ENCODE measurements at regions not wholly inside any gene's neighbourhood (a gene's known extent, or its start where the extent isn't known, plus 50 kb on each side); places are given as distances from the start of the nearest gene placed in this dataset.

DNA sequence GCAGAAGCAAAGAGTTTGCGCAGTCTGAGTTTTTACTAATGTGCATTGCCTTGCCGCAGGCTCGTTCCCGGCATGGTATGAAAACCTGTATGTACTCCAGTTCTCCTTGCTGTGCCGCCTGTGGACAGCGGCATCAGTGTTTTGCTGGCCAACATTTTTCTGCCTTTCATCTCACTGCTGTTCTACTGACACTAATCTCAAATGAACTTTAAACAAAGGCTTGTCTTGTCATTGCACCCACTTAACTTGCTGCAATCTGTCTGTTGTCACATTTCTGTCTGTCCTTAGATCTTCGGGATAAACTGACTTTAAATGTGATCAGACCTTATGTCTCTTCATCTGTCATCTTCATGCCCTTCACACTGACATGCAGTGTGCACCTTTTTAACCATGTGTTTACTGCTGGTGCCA is 71.7 kb upstream of the ZNRF2 start:
- Histone ChIP-seq H3K9ac (ENCODE audit: low read length) (no peak overlapping the region), H3K9me3 (ENCODE audit: low read length) (no peaks in the 10 kb centered on the region), H3K27me3 (ENCODE audit: low read length) (no peaks in the 10 kb centered on the region), H3K79me2 (ENCODE audit: low read length) (no peaks in the 10 kb centered on the region), H3K27ac (ENCODE audit: low read length) (no peak overlapping the region), H3K36me3 (ENCODE audit: low read depth, low read length) (no peaks in the 10 kb centered on the region), H2AFZ (ENCODE audit: low read length) (no peak overlapping the region), H3K4me2 (ENCODE audit: low read length) (no peak overlapping the region), H3K9me2 (replicated peaks; ENCODE audit: low read length) (no peaks in the 10 kb centered on the region), H4K20me1 (ENCODE audit: low read length) (no peaks in the 10 kb centered on the region), H3K4me3 (ENCODE audit: low read length) (no peak overlapping the region), H3K4me1 (ENCODE audit: insufficient read depth, low read length) (no peaks in the 10 kb centered on the region), H3F3A (ENCODE audit: low read length, unreplicated experiment) (no peaks in the 10 kb centered on the region)
- no peak for DNase-seq
- no peak for ATAC-seq
- TF ChIP-seq EZH2phosphoT487 (IDR thresholded peaks at IDR 0.05; ENCODE audit: borderline replicate concordance, low read length) (no peak), EZH2 (IDR thresholded peaks at IDR 0.05; ENCODE audit: low read length, unreplicated experiment) (no peak)
- TF ChIP-seq, protein P1, sequence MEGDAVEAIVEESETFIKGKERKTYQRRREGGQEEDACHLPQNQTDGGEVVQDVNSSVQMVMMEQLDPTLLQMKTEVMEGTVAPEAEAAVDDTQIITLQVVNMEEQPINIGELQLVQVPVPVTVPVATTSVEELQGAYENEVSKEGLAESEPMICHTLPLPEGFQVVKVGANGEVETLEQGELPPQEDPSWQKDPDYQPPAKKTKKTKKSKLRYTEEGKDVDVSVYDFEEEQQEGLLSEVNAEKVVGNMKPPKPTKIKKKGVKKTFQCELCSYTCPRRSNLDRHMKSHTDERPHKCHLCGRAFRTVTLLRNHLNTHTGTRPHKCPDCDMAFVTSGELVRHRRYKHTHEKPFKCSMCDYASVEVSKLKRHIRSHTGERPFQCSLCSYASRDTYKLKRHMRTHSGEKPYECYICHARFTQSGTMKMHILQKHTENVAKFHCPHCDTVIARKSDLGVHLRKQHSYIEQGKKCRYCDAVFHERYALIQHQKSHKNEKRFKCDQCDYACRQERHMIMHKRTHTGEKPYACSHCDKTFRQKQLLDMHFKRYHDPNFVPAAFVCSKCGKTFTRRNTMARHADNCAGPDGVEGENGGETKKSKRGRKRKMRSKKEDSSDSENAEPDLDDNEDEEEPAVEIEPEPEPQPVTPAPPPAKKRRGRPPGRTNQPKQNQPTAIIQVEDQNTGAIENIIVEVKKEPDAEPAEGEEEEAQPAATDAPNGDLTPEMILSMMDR (conservative IDR thresholded peaks at IDR 0.05; ENCODE audit: low read depth, low read length) = no peak
- intact Hi-C loops (cut with micrococcal nuclease) = no loop called here
- CTCF ChIA-PET = no interaction called here
- POLR2A ChIA-PET (ENCODE audit: unreplicated experiment) = no interaction called here
- no TSS peak for BruUV-seq (replicated peaks)

DNA sequence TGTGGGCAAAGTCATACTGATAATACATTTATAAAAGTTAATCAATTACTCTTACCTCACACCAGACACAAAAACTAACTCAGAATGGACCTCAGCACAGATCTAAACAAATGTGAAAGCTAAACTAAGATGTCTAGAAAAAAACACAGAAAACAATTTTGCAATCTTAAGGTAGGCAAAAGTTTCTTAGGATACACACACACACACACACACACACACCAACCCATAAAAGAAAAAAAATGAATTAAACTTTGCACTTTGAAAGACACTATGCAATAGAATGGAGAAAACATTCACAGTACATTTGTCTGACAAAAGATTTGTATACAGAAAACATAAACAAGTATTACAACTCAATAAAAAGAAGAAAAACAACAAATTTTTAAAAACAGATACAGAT is 70.8 kb upstream of the ZNRF2 start:
- Histone ChIP-seq H3K27ac (ENCODE audit: low read length) (no peak overlapping the region), H2AFZ (ENCODE audit: low read length) (no peak overlapping the region), H3K4me1 (ENCODE audit: insufficient read depth, low read length) (no peaks in the 10 kb centered on the region), H3K79me2 (ENCODE audit: low read length) (no peaks in the 10 kb centered on the region), H3K9ac (ENCODE audit: low read length) (no peak overlapping the region), H3K36me3 (ENCODE audit: low read depth, low read length) (no peaks in the 10 kb centered on the region), H3K4me2 (ENCODE audit: low read length) (no peak overlapping the region), H3K9me3 (ENCODE audit: low read length) (no peaks in the 10 kb centered on the region), H3F3A (ENCODE audit: low read length, unreplicated experiment) (no peaks in the 10 kb centered on the region), H3K27me3 (ENCODE audit: low read length) (no peaks in the 10 kb centered on the region), H3K4me3 (ENCODE audit: low read length) (no peak overlapping the region), H4K20me1 (ENCODE audit: low read length) (no peaks in the 10 kb centered on the region), H3K9me2 (replicated peaks; ENCODE audit: low read length) (no peaks in the 10 kb centered on the region)
- no TSS peak for BruUV-seq (replicated peaks)
- ATAC-seq = no peak
- ChIA-PET CTCF (no interaction called here), POLR2A (ENCODE audit: unreplicated experiment) (no interaction called here)
- DNase-seq = no peak
- intact Hi-C loops (cut with micrococcal nuclease) = no loop called here
- TF ChIP-seq, protein P1 (conservative IDR thresholded peaks at IDR 0.05; ENCODE audit: low read depth, low read length) = no peak
- no peak for TF ChIP-seq EZH2 (IDR thresholded peaks at IDR 0.05; ENCODE audit: low read length, unreplicated experiment)
- no peak for TF ChIP-seq EZH2phosphoT487 (IDR thresholded peaks at IDR 0.05; ENCODE audit: borderline replicate concordance, low read length)

DNA sequence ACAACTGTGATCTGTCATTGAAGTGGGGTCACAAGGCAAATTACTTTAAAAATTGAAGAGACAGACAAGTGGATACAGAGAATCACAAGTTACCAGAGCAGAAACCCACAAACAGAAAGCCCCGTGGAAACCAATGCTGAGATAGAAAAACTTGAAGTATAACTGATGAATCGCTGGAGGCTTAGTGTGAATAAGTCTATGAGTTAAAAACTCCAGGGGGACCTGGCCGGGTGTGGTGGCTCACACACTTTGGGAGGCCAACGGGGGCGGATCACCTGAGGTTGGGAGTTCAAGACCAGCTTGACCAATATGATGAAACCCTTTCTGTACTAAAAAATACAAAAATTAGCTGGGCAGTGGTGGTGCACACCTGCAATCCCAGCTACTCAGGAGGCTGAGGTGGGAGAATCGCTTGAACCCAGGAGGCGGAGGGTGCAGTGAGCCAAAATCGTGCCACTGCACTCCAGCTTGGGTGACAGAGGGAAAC is 69.7 kb upstream of the ZNRF2 start:
- H3K27me3 ChIP-seq (ENCODE audit: low read length) = no peaks in the 10 kb centered on the region
- CTCF ChIA-PET = no interaction called here
- POLR2A ChIA-PET (ENCODE audit: unreplicated experiment) = no interaction called here

More for the DNA sequence above, 69.7 kb upstream of the ZNRF2 start:
- Histone ChIP-seq H4K20me1 (ENCODE audit: low read length) (no peaks in the 10 kb centered on the region), H3K4me1 (ENCODE audit: insufficient read depth, low read length) (no peaks in the 10 kb centered on the region), H3K9me2 (replicated peaks; ENCODE audit: low read length) (no peaks in the 10 kb centered on the region), H3K4me3 (ENCODE audit: low read length) (no peak overlapping the region), H3K9ac (ENCODE audit: low read length) (no peak overlapping the region), H3K36me3 (ENCODE audit: low read depth, low read length) (no peaks in the 10 kb centered on the region), H3K9me3 (ENCODE audit: low read length) (0 out of 2 replicates have a peak, but pooled peaks cover 7% of the 10 kb centered on the region), H3K79me2 (ENCODE audit: low read length) (no peaks in the 10 kb centered on the region), H3K4me2 (ENCODE audit: low read length) (no peak overlapping the region), H3K27ac (ENCODE audit: low read length) (no peak overlapping the region), H2AFZ (ENCODE audit: low read length) (no peak overlapping the region), H3F3A (ENCODE audit: low read length, unreplicated experiment) (no peaks in the 10 kb centered on the region)
- DNase-seq (no peak), ATAC-seq (no peak)
- no TSS peak for BruUV-seq (replicated peaks)
- intact Hi-C loops (cut with micrococcal nuclease) = no loop called here
- TF ChIP-seq, protein P1 (conservative IDR thresholded peaks at IDR 0.05; ENCODE audit: low read depth, low read length) = no peak
- no peak for TF ChIP-seq EZH2phosphoT487 (IDR thresholded peaks at IDR 0.05; ENCODE audit: borderline replicate concordance, low read length)
- TF ChIP-seq EZH2 (IDR thresholded peaks at IDR 0.05; ENCODE audit: low read length, unreplicated experiment) = no peak

All from PC-3 (cell line).